Panc1 (cell line): ENCODE measurements at regions not wholly inside any gene's neighbourhood (a gene's known extent, or its start where the extent isn't known, plus 50 kb on each side); places are given as distances from the start of the nearest gene placed in this dataset.

ENCODE experiments used
- ATAC-seq: fragments of 200-7000 bp; cut with Tn5 transposase; 2 replicates; pipeline ENCODE4 v1.9.1; 2020; ENCODE audit warnings: mild to moderate bottlenecking, moderate library complexity
- BruUV-seq: library from RNA; stranded (reverse); fragments of 400-500 nt; replicated peaks from 2 replicates; lab custom pipeline; 2021; lab: Mats Ljungman, UMichigan
- CTCF ChIA-PET: fragments of 300-600 bp; sonication (Branson Sonifier 250); formaldehyde crosslinking; loops from one replicate; lab custom pipeline; 2022; ENCODE audit warnings: antibody characterized with exemption; lab: Charles Lee
- POLR2A ChIA-PET: fragments of 300-600 bp; sonication (Branson Sonifier 250); formaldehyde crosslinking; loops from one replicate; lab custom pipeline; 2022; ENCODE audit warnings: antibody characterized with exemption; lab: Charles Lee
- DNase-seq: peaks from one replicate; pipeline ENCODE4 v3.0.0-alpha.2; 2010; ENCODE audit warnings: low read depth, low spot score
- H3K27ac ChIP-seq: 2 replicates; pipeline ENCODE4 v1.5.1; 2011; ENCODE audit warnings: mild to moderate bottlenecking, low read length, inconsistent platforms
- H3K27me3 ChIP-seq: fragments of 200-500 bp; sonication (Bioruptor generic); 2 replicates; pipeline ENCODE4 v1.6.0; 2014; ENCODE audit warnings: low read length, inconsistent platforms; ENCODE audit not compliant: control insufficient read depth, insufficient read depth
- H3K36me3 ChIP-seq: fragments of 200-500 bp; sonication (Bioruptor generic); 2 replicates; pipeline ENCODE4 v1.5.1; 2014; ENCODE audit warnings: inconsistent platforms, mild to moderate bottlenecking, low read length, moderate library complexity; ENCODE audit not compliant: control insufficient read depth, insufficient read depth
- H3K4me1 ChIP-seq: 2 replicates; pipeline ENCODE4 v1.5.1; 2011; ENCODE audit warnings: inconsistent platforms, mild to moderate bottlenecking, low read length, moderate library complexity; ENCODE audit not compliant: control insufficient read depth, insufficient read depth
- H3K4me3 ChIP-seq, 2 experiments: 2 replicates each; pipeline ENCODE4 v1.5.1; 2011 to 2012; ENCODE audit warnings: low read depth in 2 of 2, low read length in 2 of 2, mild to moderate bottlenecking in 2 of 2, inconsistent platforms in 1 of 2, moderate library complexity in 1 of 2
- H3K9me3 ChIP-seq: fragments of 200-500 bp; sonication (Bioruptor generic); 2 replicates; pipeline ENCODE4 v1.5.1; 2014; ENCODE audit warnings: low read depth, mild to moderate bottlenecking, inconsistent platforms, low read length, moderate library complexity; ENCODE audit not compliant: control insufficient read depth, insufficient read depth
- CTCF ChIP-seq: fragments of 450-650 bp; IDR thresholded peaks from 2 replicates; pipeline ENCODE4 v1.5.1; 2017; ENCODE audit warnings: mild to moderate bottlenecking
- POLR2AphosphoS5 ChIP-seq: IDR thresholded peaks from 2 replicates; pipeline ENCODE4 v1.6.1; 2012; ENCODE audit warnings: mild to moderate bottlenecking, low read depth, low read length, moderate library complexity
- REST ChIP-seq, 2 experiments: IDR thresholded peaks; 2 replicates each; pipeline ENCODE4 v1.6.1; 2011 to 2012; ENCODE audit warnings: low read depth in 2 of 2, control low read depth in 1 of 2, low read length in 1 of 2, mild to moderate bottlenecking in 1 of 2, moderate library complexity in 1 of 2; ENCODE audit not compliant: insufficient read depth in 1 of 2
- SIN3A ChIP-seq: IDR thresholded peaks from 2 replicates; pipeline ENCODE4 v1.6.1; 2012; ENCODE audit warnings: low read depth, mild to moderate bottlenecking, low read length, moderate library complexity, borderline replicate concordance; ENCODE audit not compliant: insufficient read depth
- TCF7L2 ChIP-seq: IDR thresholded peaks from 2 replicates; pipeline ENCODE4 v1.6.1; 2011; ENCODE audit warnings: mild to moderate bottlenecking, low read depth, low read length, inconsistent platforms
- in situ Hi-C: cut with HindIII; loops from 2 replicates; pipeline ENCODE4 v1.10.0; 2016; ENCODE audit warnings: low sequenced_read_pairs, low pct_unique_long_range_greater_than_20kb
- intact Hi-C: fragments of 100-400 bp; cut with micrococcal nuclease; formaldehyde crosslinking; loops from one replicate; pipeline ENCODE4 v1.10.0; 2022; ENCODE audit not compliant: unreplicated experiment

GRCh38 chr10:6956562-6956961 is 376.5 kb upstream of the PRKCQ start:
- DNase-seq (no peak), ATAC-seq (no peak)
- Histone ChIP-seq H3K4me1 (no peaks in the 10 kb centered on the region), H3K27me3 (no peaks in the 10 kb centered on the region), H3K27ac (no peak overlapping the region), H3K4me3 (no peak overlapping the region), H3K9me3 (no peaks in the 10 kb centered on the region), H3K36me3 (no peaks in the 10 kb centered on the region)
- ChIA-PET CTCF (no interaction called here), POLR2A (no interaction called here)
- TF ChIP-seq POLR2AphosphoS5 (no peak), REST (IDR thresholded peaks at IDR 0.05; ENCODE audit: insufficient read depth in 1 of 2, low read depth in 2 of 2, low read length in 1 of 2) (no peak), TCF7L2 (no peak), CTCF (no peak), SIN3A (no peak)
- in situ Hi-C loops, result no loop called here
- BruUV-seq, result no TSS peak
- intact Hi-C loops, result no loop called here

GRCh38 chr10:6953271-6953801 is 373.3 kb upstream of the PRKCQ start:
- intact Hi-C loops, result no loop called here
- H3K4me3 ChIP-seq, result no peak overlapping the region
- TF ChIP-seq SIN3A (no peak), CTCF (no peak), REST (IDR thresholded peaks at IDR 0.05; ENCODE audit: insufficient read depth in 1 of 2, low read depth in 2 of 2, low read length in 1 of 2) (no peak), TCF7L2 (no peak), POLR2AphosphoS5 (no peak)
- no peaks in the 10 kb centered on the region for H3K27me3 ChIP-seq
- H3K27ac ChIP-seq, result no peak overlapping the region
- no peaks in the 10 kb centered on the region for H3K9me3 ChIP-seq
- ChIA-PET CTCF (no interaction called here), POLR2A (no interaction called here)
- no TSS peak for BruUV-seq
- ATAC-seq (no peak), DNase-seq (no peak)
- no peaks in the 10 kb centered on the region for H3K36me3 ChIP-seq
- H3K4me1 ChIP-seq, result no peaks in the 10 kb centered on the region
- in situ Hi-C loops, result no loop called here
